ENCODE measurements at regions not wholly inside any gene's neighbourhood (a gene's known extent, or its start where the extent isn't known, plus 50 kb on each side); places are given as distances from the start of the nearest gene placed in this dataset.

- Histone ChIP-seq H3K27me3 (ENCODE audit: low read length) (no peaks in the 10 kb centered on the region), H3K9me3 (ENCODE audit: insufficient read depth, low read length) (no peaks in the 10 kb centered on the region), H3K36me3 (ENCODE audit: low read length) (no peaks in the 10 kb centered on the region), H3K79me2 (ENCODE audit: insufficient read depth, low read length) (no peaks in the 10 kb centered on the region), H3F3A (ENCODE audit: insufficient read depth) (no peaks in the 10 kb centered on the region), H3K4me3 (ENCODE audit: insufficient read depth, low read length, poor library complexity, severe bottlenecking) (no peak overlapping the region), H2AFZ (ENCODE audit: low read depth, low read length, severe bottlenecking) (no peak overlapping the region), H3K27ac (ENCODE audit: low read depth, low read length) (no peak overlapping the region), H3K4me2 (ENCODE audit: low read depth, low read length, poor library complexity, severe bottlenecking) (no peak overlapping the region), H3K9me2 (replicated peaks; ENCODE audit: insufficient read depth, low read length) (no peaks in the 10 kb centered on the region), H4K20me1 (ENCODE audit: low read depth, low read length) (no peaks in the 10 kb centered on the region), H3K9ac (ENCODE audit: low read length) (no peak overlapping the region)
- TF ChIP-seq EZH2phosphoT487 (conservative IDR thresholded peaks at IDR 0.05; ENCODE audit: low read length): no peak
- no peak for TF ChIP-seq CTCF (IDR thresholded peaks at IDR 0.05; ENCODE audit: insufficient read depth, low read length, poor library complexity, severe bottlenecking)
These were observed 628.5 kb upstream of the KLHL29 start for GRCh38 chr2:22756276-22757043.

GRCh38 chr2:22769497-22769896, 615.5 kb upstream of the KLHL29 start:
- no peak overlapping the region for H3K27ac ChIP-seq (ENCODE audit: low read depth, low read length)
- H3K27me3 ChIP-seq (ENCODE audit: low read length): no peaks in the 10 kb centered on the region
- no peaks in the 10 kb centered on the region for H3K79me2 ChIP-seq (ENCODE audit: insufficient read depth, low read length)
- H3K36me3 ChIP-seq (ENCODE audit: low read length): no peaks in the 10 kb centered on the region; the same call in 1 of the 2 replicates
- H4K20me1 ChIP-seq (ENCODE audit: low read depth, low read length): no peaks in the 10 kb centered on the region
- no peaks in the 10 kb centered on the region for H3F3A ChIP-seq (ENCODE audit: insufficient read depth)
- no peaks in the 10 kb centered on the region for H3K9me3 ChIP-seq (ENCODE audit: insufficient read depth, low read length)
- no peak overlapping the region for H3K9ac ChIP-seq (ENCODE audit: low read length)
- H3K4me2 ChIP-seq (ENCODE audit: low read depth, low read length, poor library complexity, severe bottlenecking): no peak overlapping the region
- H2AFZ ChIP-seq (ENCODE audit: low read depth, low read length, severe bottlenecking): no peak overlapping the region
- TF ChIP-seq CTCF (IDR thresholded peaks at IDR 0.05; ENCODE audit: insufficient read depth, low read length, poor library complexity, severe bottlenecking) (no peak), EZH2phosphoT487 (conservative IDR thresholded peaks at IDR 0.05; ENCODE audit: low read length) (no peak)
- H3K4me3 ChIP-seq (ENCODE audit: insufficient read depth, low read length, poor library complexity, severe bottlenecking): no peak overlapping the region
- H3K9me2 ChIP-seq (replicated peaks; ENCODE audit: insufficient read depth, low read length): no peaks in the 10 kb centered on the region

DNA sequence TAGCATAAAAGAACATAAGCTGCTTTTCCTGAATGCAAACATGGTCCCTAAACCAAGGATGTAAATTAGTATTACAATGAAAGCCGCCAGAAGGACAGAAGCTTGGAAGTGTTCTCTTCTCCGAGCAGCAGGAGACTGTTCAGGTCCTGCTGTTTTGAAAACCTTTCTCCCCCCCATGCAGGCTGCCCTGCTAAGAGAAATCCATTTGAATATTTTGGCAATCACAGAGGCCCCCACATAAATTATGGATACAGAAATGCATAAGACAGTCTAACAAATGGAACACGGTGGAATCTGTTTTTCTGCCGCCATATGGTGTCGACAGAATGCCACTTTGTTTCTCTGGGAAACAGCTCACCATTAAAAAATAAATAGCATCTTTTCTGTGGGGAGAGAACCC, 600.4 kb upstream of the KLHL29 start:
- Histone ChIP-seq H3F3A (ENCODE audit: insufficient read depth) (no peaks in the 10 kb centered on the region), H4K20me1 (ENCODE audit: low read depth, low read length) (no peaks in the 10 kb centered on the region), H3K27me3 (ENCODE audit: low read length) (no peaks in the 10 kb centered on the region), H3K79me2 (ENCODE audit: insufficient read depth, low read length) (no peaks in the 10 kb centered on the region), H3K4me3 (ENCODE audit: insufficient read depth, low read length, poor library complexity, severe bottlenecking) (no peak overlapping the region), H3K9me3 (ENCODE audit: insufficient read depth, low read length) (no peaks in the 10 kb centered on the region), H3K27ac (ENCODE audit: low read depth, low read length) (no peak overlapping the region), H3K4me2 (ENCODE audit: low read depth, low read length, poor library complexity, severe bottlenecking) (no peak overlapping the region), H3K9me2 (replicated peaks; ENCODE audit: insufficient read depth, low read length) (no peaks in the 10 kb centered on the region), H3K9ac (ENCODE audit: low read length) (no peak overlapping the region), H3K36me3 (ENCODE audit: low read length) (no peaks in the 10 kb centered on the region), H2AFZ (ENCODE audit: low read depth, low read length, severe bottlenecking) (no peak overlapping the region)
- TF ChIP-seq CTCF (IDR thresholded peaks at IDR 0.05; ENCODE audit: insufficient read depth, low read length, poor library complexity, severe bottlenecking) (no peak), EZH2phosphoT487 (conservative IDR thresholded peaks at IDR 0.05; ENCODE audit: low read length) (no peak)
